C4-2B (cell line): ENCODE measurements at regions not wholly inside any gene's neighbourhood (a gene's known extent, or its start where the extent isn't known, plus 50 kb on each side); places are given as distances from the start of the nearest gene placed in this dataset.

Source experiments
- CTCF ChIP-seq: fragments of 450-650 bp; conservative IDR thresholded peaks from 2 replicates; pipeline ENCODE4 v1.5.1; 2017; ENCODE audit warnings: mild to moderate bottlenecking
- ZFX ChIP-seq: fragments of 450-650 bp; IDR thresholded peaks from 2 replicates; pipeline ENCODE4 v1.6.1; 2017

GRCh38 chrX:45860450-45860849 is 659.8 kb upstream of the DIPK2B start:
- TF ChIP-seq CTCF (no peak), ZFX (no peak)
